ENCODE measurements at regions not wholly inside any gene's neighbourhood (a gene's known extent, or its start where the extent isn't known, plus 50 kb on each side); places are given as distances from the start of the nearest gene placed in this dataset.
"Not testable (repeated sequence)": the region's sequence is repeated elsewhere in the genome, so short reads cannot be mapped to it uniquely, and the experiment has no call there.

DNA sequence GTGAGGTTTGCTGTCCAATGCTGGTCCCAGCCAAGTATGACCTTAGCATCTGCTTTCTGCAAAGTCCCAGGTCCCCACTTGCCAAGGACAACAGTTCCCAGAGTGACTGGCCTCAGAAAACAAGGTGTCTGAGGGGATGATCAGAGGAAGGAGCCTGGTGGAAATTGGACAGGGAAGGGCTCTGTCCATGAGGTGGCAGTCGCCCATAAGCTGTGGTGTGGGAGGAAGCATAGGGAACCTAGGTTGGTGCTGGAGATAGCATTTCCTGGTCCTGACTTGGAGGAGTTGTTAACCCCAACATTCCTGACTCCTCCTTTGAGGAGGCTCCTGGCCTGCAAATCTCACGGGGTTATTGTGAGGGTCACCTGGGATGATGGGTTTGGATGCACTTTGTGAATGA, 77.8 kb downstream of the LIMS4 start:
- DNase-seq = not testable (repeated sequence)

GRCh38 chr2:110392366-110392765, 80.2 kb downstream of the LIMS4 start:
- DNase-seq = not testable (repeated sequence)

DNA sequence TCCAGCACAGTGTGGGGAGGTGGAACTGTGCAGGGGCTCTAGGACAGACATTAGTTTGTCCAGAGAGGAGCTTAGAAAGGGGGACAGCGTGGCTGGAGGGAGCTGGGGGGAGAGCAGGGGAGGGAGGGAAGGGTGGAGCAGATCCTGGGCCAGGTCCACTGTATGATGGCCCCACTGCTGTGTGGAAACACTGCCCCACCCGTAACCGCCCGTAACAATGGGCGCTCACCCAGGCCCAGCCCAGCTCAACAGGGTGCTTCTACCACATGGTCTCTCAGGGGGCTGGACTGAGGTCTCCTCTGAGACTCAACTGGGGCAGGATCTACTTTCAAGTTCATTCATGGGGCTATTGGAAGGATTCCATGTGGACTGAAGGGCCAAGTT, 81.6 kb downstream of the LIMS4 start:
- DNase-seq = not testable (repeated sequence)

GRCh38 chr2:110390351-110391034, 82.1 kb downstream of the LIMS4 start:
- not testable (repeated sequence) for DNase-seq

DNA sequence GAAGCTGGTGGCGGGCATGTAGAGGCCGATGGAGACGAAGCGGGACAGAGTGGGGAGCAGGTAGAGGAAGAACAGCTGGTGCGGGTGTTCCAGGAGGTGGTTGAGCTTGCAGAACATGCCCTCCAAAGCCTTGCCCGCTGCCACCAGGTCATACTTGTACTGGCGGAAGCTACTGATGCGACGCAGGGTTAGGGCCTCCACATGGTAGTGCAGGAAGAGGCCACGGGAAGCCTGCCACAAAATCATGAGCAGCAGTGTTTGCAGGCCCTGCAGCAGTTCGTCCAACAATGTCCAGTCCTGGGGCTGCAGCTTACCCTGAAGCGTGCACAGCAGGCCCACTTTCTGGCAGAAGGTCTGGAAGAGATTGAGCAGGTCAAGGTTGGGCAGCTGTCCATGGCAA, 85.6 kb downstream of the LIMS4 start:
- DNase-seq = not testable (repeated sequence)

- not testable (repeated sequence) for DNase-seq
Measured at GRCh38 chr2:110386546-110386945, 86.1 kb downstream of the LIMS4 start.

- not testable (repeated sequence) for DNase-seq
Measured at GRCh38 chr2:110384736-110385119, 87.9 kb downstream of the LIMS4 start.

DNA sequence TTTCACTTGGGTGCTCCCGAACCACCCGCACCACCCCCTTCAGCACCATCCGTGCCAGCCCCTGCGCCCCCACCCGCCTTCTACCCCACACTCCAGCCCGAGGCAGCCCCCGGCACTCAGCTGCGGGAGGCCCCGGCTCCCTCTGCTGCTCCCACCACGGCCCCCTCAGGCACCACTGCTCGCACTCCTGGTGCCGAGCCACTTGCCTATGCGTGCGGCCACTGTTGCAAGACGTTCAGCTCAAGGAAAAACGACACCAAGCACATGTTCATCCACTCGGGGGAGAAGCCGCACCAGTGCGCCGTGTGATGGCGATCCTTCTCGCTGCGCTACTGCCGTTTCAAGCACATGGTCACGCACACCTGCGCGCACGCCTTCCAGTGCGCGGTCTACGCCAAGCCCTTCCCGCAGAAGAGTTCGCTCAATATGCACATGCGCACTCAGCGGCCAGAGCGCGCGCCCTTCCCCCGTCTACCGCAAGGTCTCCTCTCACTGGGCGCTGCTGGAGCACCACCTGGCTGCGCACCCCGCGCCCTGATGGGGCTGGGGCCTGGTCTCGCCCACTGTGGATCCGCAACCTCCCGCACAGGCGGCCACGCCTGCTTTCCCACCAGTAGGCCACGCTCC, 88.4 kb downstream of the LIMS4 start:
- DNase-seq = not testable (repeated sequence)

DNA sequence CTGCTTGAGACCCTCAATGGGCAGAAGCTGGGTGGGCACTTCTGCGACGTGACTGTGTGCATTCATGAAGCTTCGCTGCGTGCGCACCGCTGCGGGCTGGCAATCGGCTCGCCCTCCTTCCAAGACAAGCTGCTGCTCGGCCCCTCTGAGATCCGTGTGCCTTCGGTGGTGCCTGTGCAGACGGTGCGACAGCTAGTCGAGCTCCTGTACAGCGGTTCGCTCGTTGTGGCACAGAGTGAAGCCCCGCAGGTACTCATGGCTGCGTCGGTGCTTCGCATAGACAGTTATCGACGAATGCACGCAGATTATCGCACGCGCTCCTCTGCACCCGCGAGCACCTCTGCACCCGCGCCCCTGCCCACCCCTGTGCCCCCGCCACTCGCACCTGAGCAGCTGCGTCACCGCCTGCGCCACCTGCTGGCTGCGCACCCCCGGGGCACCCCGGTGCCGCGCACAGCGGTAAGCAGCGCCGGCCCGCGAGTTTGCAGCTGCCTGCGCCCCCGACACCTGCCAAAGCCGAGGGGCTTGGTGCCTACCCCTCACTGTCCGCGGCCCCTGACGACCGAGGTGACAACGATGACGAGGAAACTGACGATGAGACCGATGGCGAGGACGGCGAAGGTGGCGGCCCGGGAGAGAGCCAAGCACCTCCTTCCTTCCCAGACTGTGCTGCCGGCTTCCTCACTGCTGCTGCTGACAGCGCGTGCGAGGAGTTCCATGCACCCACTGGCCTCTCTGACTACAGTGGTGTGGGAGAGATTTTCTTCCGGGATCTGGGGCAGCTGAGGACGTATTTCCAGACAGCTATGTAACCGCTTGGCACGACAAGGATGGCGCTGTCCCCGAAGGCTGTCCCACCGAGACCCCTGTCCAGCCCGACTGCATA, 89.2 kb downstream of the LIMS4 start:
- DNase-seq = not testable (repeated sequence)

DNA sequence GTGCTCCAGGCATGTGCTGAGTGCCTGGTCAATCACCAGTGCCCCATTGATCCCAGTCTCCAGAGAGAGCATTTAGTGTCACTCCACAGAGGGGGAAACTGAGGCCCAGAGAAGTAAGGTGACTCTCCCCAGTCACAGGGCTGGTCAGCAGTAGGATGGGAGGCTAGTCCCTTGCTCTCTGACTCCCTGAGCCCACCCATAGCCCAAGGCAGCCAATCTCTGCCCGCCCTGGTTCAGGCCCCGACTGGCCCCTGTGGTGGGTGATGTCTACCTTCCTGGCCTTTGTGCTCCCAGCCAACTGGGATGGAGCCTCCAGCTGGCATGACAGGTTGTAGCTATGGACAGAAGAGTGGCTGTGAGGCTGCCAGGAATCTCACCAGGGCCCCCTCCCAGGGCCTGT, 99.1 kb downstream of the LIMS4 start:
- not testable (repeated sequence) for DNase-seq

DNA sequence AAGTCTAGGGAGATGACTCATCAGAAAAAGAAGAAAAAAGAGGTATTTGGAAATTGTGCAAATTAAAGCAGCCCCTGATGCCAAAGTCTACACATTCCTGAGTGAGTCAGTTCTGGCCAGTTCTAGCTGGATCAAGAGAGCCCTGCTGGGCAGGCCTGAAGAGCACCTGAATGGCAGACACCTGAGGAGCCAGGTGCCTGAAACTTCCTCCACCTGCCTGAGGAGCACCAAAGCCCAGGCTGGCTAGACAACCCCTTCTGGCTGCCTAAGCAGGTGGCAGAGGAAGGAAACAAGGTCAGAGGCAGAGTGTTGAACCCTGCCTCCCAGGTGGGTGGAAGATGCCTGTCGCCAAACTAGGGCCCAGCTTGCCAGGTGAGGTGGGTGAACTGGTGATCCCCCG, 101.0 kb downstream of the LIMS4 start:
- DNase-seq = not testable (repeated sequence)

- not testable (repeated sequence) for DNase-seq
Measured at GRCh38 chr2:110357616-110358015, 115.0 kb downstream of the LIMS4 start.

- DNase-seq = not testable (repeated sequence)
Measured at GRCh38 chr2:110354294-110355018, 118.2 kb downstream of the LIMS4 start.

DNA sequence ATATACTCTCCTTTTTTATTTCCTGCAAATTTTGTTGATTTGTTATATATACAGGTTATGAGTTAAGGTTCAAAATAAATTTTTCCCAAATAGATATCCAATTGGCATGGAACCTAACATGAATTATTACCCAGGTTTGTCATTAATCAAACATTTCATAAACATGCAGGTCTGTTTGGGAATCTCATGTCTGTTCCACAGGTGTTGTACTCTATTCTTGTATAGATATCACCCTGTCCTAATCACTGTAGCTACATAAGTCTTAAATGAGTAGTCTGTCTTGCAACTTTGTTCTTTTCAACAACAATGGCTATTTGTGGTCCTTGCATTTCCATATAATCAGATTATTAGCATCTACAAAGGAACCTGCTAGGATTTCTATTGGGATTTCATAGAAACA, 121.9 kb downstream of the LIMS4 start:
- not testable (repeated sequence) for DNase-seq

GRCh38 chr2:110348902-110349301, 123.7 kb downstream of the LIMS4 start:
- DNase-seq = not testable (repeated sequence)

DNA sequence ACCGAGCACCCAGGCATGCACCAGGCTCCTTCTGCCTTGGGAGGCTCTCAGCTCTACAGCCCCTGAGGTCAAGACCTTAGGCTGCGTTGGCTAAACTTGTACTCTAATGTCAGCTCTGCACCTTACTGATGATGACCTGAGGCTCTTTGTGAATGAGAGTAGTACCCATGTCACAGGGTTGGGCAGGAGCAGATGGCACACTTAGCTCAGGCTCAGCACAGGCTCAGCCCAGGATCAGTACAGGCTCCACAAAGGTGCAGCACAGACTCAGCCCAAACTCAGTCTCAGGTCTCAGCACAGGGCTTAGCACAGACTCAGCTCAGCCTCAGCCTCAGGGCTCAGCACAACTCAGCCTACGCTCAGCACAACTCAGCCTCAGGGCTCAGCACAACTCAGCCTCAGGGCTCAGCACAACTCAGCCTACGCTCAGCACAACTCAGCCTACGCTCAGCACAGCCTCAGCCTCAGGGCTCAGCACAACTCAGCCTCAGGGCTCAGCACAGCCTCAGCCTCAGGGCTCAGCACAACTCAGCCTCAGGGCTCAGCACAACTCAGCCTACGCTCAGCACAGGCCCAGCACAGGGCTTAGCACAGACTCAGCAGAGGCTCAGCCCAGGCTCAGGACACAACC, 128.1 kb downstream of the LIMS4 start:
- DNase-seq = not testable (repeated sequence)

GRCh38 chr2:110342077-110342476, 129.7 kb upstream of the MTLN start:
- not testable (repeated sequence) for DNase-seq

- not testable (repeated sequence) for DNase-seq
Measured at GRCh38 chr2:110339126-110339525, 126.8 kb upstream of the MTLN start.

- DNase-seq = not testable (repeated sequence)
Measured at GRCh38 chr2:110338277-110339003, 126.1 kb upstream of the MTLN start.

- not testable (repeated sequence) for DNase-seq
Measured at GRCh38 chr2:110336071-110336470, 123.7 kb upstream of the MTLN start.

DNA sequence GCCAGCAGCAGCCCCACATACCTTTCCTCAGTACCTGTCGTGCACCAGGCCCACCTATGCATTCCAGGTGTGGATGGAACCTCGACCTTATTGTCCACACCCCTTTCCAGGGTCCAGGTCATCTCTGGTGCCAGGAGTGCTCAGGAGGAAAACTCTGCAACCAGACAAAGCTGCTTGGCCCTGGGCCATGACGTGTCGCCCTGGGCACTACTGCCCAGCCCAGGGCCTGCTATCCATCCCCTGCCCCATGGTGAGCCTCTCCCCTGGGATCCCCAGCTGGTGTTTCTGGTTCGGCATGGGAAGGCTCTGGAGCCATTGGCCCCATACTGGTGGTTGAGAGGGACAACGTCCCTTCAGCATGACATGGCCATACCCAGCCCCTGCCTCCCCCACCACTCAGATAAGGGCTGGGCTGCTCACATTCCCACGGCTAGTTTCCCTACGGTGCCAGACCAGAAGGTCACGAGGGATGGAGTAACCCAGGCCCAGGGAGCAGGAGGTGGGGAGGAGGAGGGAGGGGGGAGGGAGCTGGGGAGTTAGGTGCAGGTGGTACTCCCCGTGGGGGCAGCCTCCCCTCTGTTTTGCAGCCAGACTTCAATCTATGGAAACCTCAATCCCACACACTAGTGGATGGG, 123.2 kb upstream of the MTLN start:
- not testable (repeated sequence) for DNase-seq
